ENCODE measurements at regions not wholly inside any gene's neighbourhood (a gene's known extent, or its start where the extent isn't known, plus 50 kb on each side); places are given as distances from the start of the nearest gene placed in this dataset.

GRCh38 chr2:2824588-2824987, 493.5 kb upstream of the MYT1L start (continued):
- TF ChIP-seq CHD7 (IDR thresholded peaks at IDR 0.05; ENCODE audit: insufficient replicate concordance, low read length) (no peak), E2F6 (IDR thresholded peaks at IDR 0.05) (no peak), RNF2 (IDR thresholded peaks at IDR 0.05; ENCODE audit: borderline replicate concordance, low read depth, low read length, missing control alignments, poor library complexity, severe bottlenecking) (no peak), CHD1 (IDR thresholded peaks at IDR 0.05; ENCODE audit: low read depth, low read length) (no peak), SP1 (IDR thresholded peaks at IDR 0.05; ENCODE audit: low read depth, low read length) (no peak), CEBPB (IDR thresholded peaks at IDR 0.05; ENCODE audit: low read depth, low read length) (no peak), CTBP2 (IDR thresholded peaks at IDR 0.05; ENCODE audit: borderline replicate concordance, insufficient read depth, insufficient read length, low read length) (no peak)

All from H1 (cell line).